Spleen (tissue), 7 donors: ENCODE measurements at regions not wholly inside any gene's neighbourhood (a gene's known extent, or its start where the extent isn't known, plus 50 kb on each side); places are given as distances from the start of the nearest gene placed in this dataset.

Source experiments
- CTCF ChIP-seq, 11 experiments: fragments of 200-600 bp in 7 of 11; fragments of 450-650 bp in 4 of 11; sonication (generic) in 4 of 11; IDR thresholded peaks in 8 of 11; conservative IDR thresholded peaks in 3 of 11; 1 replicate in 7 of 11; 2 replicates in 4 of 11; pipeline versions ENCODE4 v1.4.0 to v1.8.0; 2016 to 2021; ENCODE audit warnings: antibody characterized with exemption in 11 of 11, inconsistent platforms in 4 of 11, mild to moderate bottlenecking in 1 of 11
- POLR2A ChIP-seq, 3 donors: fragments of 450-650 bp; IDR thresholded peaks; one replicate each; pipeline ENCODE4 v1.5.1; 2017; ENCODE audit warnings: antibody characterized with exemption in 3 of 3, mild to moderate bottlenecking in 1 of 3
- POLR2AphosphoS5 ChIP-seq, 3 donors: sonication (generic); formaldehyde crosslinking; IDR thresholded peaks; one replicate each; pipeline ENCODE4 v1.5.1; 2017; ENCODE audit warnings: antibody characterized with exemption in 3 of 3
- donor health status: DM: no; HTN: no; CAD: no; lungs with moderate emphysema.
- donor health status: DM: no; HTN: no; CAD: no.
- donor health status: DM: no; HTN: no; CAD: no.

GRCh38 chr16:86436466-86437185 is 73.7 kb upstream of the FOXF1 start:
- no peak for TF ChIP-seq POLR2AphosphoS5 (IDR thresholded peaks at IDR 0.05)
- no peak for TF ChIP-seq CTCF (IDR thresholded peaks at IDR 0.05 in 8 of 11, conservative IDR thresholded peaks at IDR 0.05 in 3 of 11)
- no peak for TF ChIP-seq POLR2A (IDR thresholded peaks at IDR 0.05)
